SK-N-MC (cell line): ENCODE measurements at regions not wholly inside any gene's neighbourhood (a gene's known extent, or its start where the extent isn't known, plus 50 kb on each side); places are given as distances from the start of the nearest gene placed in this dataset.

Source experiments
- EZH2 ChIP-seq: fragments of 200-600 bp; sonication (generic); IDR thresholded peaks from one replicate; pipeline ENCODE4 v1.6.1; 2017; ENCODE audit warnings: antibody characterized with exemption
- FOXP2 ChIP-seq: optimal IDR thresholded peaks from 2 replicates; pipeline ENCODE3; 2011; ENCODE audit warnings: mild to moderate bottlenecking, moderate library complexity; ENCODE audit not compliant: insufficient read depth; ENCODE audit errors: extremely low read length, control extremely low read depth
- POLR2AphosphoS5 ChIP-seq: IDR thresholded peaks from 2 replicates; pipeline ENCODE4 v1.6.1; 2012; ENCODE audit warnings: mild to moderate bottlenecking, low read depth, low read length, borderline replicate concordance

GRCh38 chr14:53850714-53851296, 105.8 kb downstream of the BMP4 start:
- TF ChIP-seq EZH2 (no peak), POLR2AphosphoS5 (no peak), FOXP2 (no peak)
